Adipocyte (in vitro differentiated cells): ENCODE measurements at regions not wholly inside any gene's neighbourhood (a gene's known extent, or its start where the extent isn't known, plus 50 kb on each side); places are given as distances from the start of the nearest gene placed in this dataset.
"Not testable (repeated sequence)": the region's sequence is repeated elsewhere in the genome, so short reads cannot be mapped to it uniquely, and the experiment has no call there.

ENCODE experiments used
- DNase-seq: peaks from one replicate; pipeline ENCODE4 v3.0.0-alpha.2; 2015; ENCODE audit warnings: low read depth
- H3K27me3 ChIP-seq: replicated peaks from 2 replicates; pipeline ENCODE4 v1.7.0; 2013; ENCODE audit warnings: mild to moderate bottlenecking, low read length, moderate library complexity; ENCODE audit not compliant: control insufficient read depth, insufficient read depth
- H3K36me3 ChIP-seq: 2 replicates; pipeline ENCODE4 v1.7.0; 2013; ENCODE audit warnings: low read length, mild to moderate bottlenecking, moderate library complexity; ENCODE audit not compliant: control insufficient read depth, insufficient read depth, severe bottlenecking
- H3K4me1 ChIP-seq: 2 replicates; pipeline ENCODE4 v1.7.0; 2013; ENCODE audit warnings: mild to moderate bottlenecking, low read length, moderate library complexity; ENCODE audit not compliant: control insufficient read depth, insufficient read depth
- H3K4me3 ChIP-seq: 2 replicates; pipeline ENCODE4 v1.7.0; 2013; ENCODE audit warnings: mild to moderate bottlenecking, low read length, moderate library complexity
- H3K9ac ChIP-seq: 2 replicates; pipeline ENCODE4 v1.7.0; 2013; ENCODE audit warnings: mild to moderate bottlenecking, low read length, moderate library complexity
- H3K9me3 ChIP-seq: 2 replicates; pipeline ENCODE4 v1.7.0; 2013; ENCODE audit warnings: mild to moderate bottlenecking, low read length, moderate library complexity; ENCODE audit not compliant: control insufficient read depth

GRCh38 chr1:93756657-93757056 lies 75.0 kb upstream of the BCAR3 start:
- Histone ChIP-seq H3K4me1 (peaks cover 50% of the 10 kb centered on the region), H3K27me3 (no peaks in the 10 kb centered on the region), H3K9me3 (no peaks in the 10 kb centered on the region), H3K36me3 (no peaks in the 10 kb centered on the region), H3K9ac (no peak overlapping the region), H3K4me3 (no peak overlapping the region)
- DNase-seq, result no peak

DNA sequence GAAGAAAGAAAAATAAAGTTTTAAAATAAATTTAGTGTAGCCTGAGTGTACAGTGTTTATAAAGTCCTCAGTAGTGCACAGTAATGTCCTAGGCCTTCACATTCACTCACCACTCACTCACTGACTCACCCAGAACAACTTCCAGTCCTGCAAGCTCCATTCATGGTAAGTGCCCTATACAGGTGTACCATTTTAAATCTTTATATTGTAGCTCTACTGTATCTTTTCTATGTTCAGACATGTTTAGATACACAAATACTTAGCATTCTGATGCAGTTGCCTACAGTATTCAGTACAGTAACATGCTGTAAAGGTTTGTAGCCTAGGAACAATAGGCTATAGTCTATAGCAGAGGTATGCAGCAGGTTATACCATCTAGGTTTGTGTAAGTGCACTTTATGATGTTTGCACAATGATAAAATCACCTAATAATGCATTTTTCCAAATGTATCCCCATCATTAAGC lies 73.6 kb upstream of the BCAR3 start:
- H3K36me3 ChIP-seq, H3K27me3 ChIP-seq, DNase-seq, H3K9me3 ChIP-seq, H3K9ac ChIP-seq, H3K4me3 ChIP-seq: not testable (repeated sequence)
- peaks cover 50% of the 10 kb centered on the region for H3K4me1 ChIP-seq

DNA sequence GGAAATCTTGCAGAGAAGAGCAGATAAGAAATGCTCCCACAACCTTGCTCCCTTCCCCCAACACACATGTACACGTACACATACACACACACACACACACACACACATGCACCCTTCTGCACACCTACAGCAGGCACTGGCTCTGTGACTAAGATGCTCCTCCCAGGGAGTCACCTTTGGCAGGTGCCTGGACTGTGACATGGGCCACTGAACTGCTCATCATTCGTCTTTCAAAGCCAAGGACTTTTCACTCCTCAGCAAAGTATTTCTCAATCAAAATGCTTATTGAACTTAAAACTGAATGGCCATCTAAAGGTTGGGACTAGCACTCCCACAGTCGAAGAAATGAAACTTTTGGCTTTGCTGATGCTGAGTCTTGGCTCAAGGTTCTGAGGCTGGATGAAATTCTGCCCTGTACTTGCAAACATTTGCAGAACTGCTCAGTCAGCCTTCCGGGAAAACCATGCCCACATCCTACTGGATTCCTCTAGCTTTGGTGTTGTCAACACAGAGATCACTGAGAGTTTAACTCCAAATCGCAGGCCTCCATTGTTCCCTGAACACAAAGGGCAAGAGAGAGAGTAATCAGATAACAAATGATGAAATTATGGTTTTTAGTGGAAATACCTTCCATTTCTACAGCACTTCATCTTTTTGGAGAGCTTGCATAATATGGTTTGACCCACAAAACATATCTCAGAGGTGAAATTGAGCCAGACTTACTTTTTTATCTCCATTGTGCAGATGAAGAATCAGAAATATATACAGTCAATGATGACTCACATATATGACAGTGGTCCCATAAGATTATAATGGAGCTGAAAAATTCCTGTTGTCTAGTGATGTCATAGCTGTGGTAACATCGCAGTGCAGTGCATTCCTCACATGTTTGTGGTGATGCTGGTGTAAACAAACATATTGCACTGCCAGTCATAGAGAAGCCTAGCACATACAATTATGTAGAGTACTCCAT lies 72.4 kb upstream of the BCAR3 start:
- H3K4me1 ChIP-seq, result peaks cover 43% of the 10 kb centered on the region
- peak overlapping the region; percentile 24 for H3K9ac ChIP-seq
- H3K4me3 ChIP-seq, result peak overlapping the region; percentile 21
- H3K9me3 ChIP-seq, result no peaks in the 10 kb centered on the region
- peak; percentile 84 for DNase-seq
- H3K27me3 ChIP-seq, result no peaks in the 10 kb centered on the region
- no peaks in the 10 kb centered on the region for H3K36me3 ChIP-seq

DNA sequence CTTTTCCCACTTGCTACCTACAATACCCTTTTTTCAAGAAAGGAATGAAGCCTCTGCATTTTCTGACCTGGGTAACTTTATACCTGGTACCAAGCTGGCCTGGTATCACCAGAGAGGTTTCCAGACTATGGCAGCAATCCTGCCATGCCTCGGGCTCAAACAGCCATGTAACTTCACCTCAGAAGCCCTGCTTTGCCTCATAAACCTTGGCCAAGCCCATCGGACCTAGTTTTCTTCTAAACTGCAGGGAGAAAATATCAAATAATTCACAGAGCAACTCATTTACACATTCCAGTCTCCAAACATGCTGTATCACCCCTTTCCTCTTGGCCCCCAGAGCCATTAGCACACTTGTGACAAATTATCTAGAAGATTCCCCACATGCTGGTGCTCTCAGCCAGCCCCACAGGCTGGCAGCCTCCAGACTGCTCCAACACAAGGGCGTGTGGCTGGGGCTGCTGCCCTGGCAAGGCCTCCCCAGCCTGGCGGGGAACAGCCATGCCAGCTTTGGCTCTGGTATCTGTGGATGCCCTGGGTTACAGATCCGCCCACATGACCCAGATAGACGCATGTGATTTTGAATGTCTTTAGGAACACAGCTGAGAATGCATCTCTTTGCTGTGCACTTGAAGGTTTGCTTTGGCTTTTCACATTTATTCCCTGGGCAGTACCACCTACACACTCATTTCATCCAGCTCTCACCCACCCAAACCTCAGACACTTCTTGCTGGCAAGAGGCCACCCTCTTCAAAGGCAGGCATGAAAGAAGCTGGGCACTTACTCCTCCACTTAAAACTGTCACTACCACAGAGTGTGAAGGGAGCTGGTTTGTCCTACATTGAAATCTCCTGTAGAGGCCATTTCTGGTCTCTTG lies 70.0 kb upstream of the BCAR3 start:
- Histone ChIP-seq H3K9me3 (peaks cover 7% of the 10 kb centered on the region), H3K36me3 (no peaks in the 10 kb centered on the region), H3K27me3 (no peaks in the 10 kb centered on the region), H3K9ac (no peak overlapping the region), H3K4me1 (peaks cover 19% of the 10 kb centered on the region), H3K4me3 (no peak overlapping the region)
- no peak for DNase-seq

DNA sequence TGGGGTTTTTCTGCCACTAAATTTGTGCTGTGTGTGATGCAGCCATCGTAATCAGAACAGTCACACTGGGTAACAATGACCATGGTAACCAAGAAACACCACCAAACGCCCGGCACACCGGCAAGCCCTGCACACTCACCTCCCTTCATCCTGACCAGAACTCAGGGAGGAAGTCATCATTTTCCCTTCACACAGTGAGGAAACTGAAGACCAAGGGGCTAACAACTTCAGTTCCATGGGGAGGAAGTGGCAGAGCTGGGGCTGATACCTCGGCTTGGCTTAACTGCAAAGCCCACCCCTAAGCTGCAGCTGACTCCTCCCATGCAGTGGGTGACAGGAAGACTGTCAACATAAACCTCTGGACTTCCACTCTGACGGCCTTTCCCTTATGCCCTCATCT lies 69.3 kb upstream of the BCAR3 start:
- peaks cover 7% of the 10 kb centered on the region for H3K9me3 ChIP-seq
- H3K27me3 ChIP-seq, result no peaks in the 10 kb centered on the region
- no peak for DNase-seq
- no peaks in the 10 kb centered on the region for H3K36me3 ChIP-seq
- peaks cover 19% of the 10 kb centered on the region for H3K4me1 ChIP-seq
- H3K4me3 ChIP-seq, result no peak overlapping the region
- no peak overlapping the region for H3K9ac ChIP-seq

DNA sequence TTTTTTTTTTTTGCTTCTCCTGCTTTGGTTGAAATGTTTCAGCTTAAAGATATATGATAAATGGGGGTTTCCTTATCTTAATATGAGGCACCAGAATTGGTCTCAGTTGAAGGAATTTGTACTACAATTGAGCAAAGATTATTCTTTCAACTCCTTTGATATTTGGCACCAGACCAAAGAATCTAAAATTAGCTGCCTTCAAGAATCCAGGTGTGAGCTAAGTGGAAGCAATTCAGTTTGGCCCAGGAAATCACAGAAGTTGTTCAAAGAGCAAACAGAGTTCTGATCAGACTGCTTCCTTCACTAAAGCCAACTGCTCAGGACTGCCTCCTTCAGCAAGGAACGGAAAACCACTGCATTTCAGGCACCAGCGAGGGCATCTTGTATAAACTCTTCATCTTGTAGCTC lies 68.3 kb upstream of the BCAR3 start:
- Histone ChIP-seq H3K9ac (no peak overlapping the region), H3K36me3 (no peaks in the 10 kb centered on the region), H3K4me1 (peaks cover 28% of the 10 kb centered on the region), H3K9me3 (peaks cover 7% of the 10 kb centered on the region), H3K4me3 (no peak overlapping the region), H3K27me3 (no peaks in the 10 kb centered on the region)
- no peak for DNase-seq

GRCh38 chr1:93749487-93749886 lies 67.8 kb upstream of the BCAR3 start:
- H3K4me3 ChIP-seq, result no peak overlapping the region

DNA sequence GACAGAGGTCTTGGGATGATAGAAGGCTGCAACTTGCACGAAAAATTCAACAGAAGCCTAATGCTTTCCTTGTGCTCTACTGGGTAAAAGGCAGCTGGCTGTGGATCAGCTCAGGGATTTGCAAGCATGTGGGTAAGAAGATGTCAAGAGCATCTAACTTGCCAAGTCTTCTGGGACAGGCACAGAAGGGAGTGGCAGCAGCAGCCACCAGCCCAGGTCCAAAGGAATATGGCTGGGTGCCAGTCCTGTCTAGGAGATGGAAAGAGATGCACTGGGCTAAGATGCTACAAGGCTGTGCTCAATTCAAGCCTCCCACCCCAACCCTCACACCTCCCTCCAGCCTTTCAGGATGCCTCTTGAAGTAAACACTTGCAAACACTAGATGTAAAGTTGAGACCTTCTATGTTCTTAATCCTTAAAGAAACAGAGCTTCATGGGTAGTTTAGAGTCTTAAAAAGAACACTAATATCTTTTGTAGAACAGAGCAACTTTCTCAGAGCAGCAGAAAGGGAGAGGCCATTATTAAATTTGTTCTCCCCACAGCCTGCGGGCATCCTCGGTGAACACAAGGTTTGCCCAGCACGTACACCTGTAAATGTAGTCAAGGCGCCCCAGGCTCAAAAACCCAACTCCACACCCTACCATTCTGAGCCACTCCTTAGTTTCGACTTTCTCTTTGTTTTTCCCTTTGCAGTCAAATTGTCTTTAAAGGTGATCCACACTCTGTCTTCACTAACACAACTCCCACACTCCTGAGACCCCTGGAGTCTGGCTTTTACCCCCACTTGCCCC lies 64.6 kb upstream of the BCAR3 start:
- peaks cover 18% of the 10 kb centered on the region for H3K4me1 ChIP-seq
- H3K36me3 ChIP-seq, result no peaks in the 10 kb centered on the region
- H3K9me3 ChIP-seq, result peaks cover 7% of the 10 kb centered on the region
- H3K27me3 ChIP-seq, result no peaks in the 10 kb centered on the region
- H3K4me3 ChIP-seq, result no peak overlapping the region
- H3K9ac ChIP-seq, result no peak overlapping the region
- no peak for DNase-seq

More at GRCh38 chr1:93749487-93749886, 67.8 kb upstream of the BCAR3 start:
- peaks cover 24% of the 10 kb centered on the region for H3K4me1 ChIP-seq
- no peaks in the 10 kb centered on the region for H3K36me3 ChIP-seq
- H3K9me3 ChIP-seq, result peaks cover 7% of the 10 kb centered on the region
- H3K27me3 ChIP-seq, result no peaks in the 10 kb centered on the region
- H3K9ac ChIP-seq, result no peak overlapping the region
- DNase-seq, result no peak

DNA sequence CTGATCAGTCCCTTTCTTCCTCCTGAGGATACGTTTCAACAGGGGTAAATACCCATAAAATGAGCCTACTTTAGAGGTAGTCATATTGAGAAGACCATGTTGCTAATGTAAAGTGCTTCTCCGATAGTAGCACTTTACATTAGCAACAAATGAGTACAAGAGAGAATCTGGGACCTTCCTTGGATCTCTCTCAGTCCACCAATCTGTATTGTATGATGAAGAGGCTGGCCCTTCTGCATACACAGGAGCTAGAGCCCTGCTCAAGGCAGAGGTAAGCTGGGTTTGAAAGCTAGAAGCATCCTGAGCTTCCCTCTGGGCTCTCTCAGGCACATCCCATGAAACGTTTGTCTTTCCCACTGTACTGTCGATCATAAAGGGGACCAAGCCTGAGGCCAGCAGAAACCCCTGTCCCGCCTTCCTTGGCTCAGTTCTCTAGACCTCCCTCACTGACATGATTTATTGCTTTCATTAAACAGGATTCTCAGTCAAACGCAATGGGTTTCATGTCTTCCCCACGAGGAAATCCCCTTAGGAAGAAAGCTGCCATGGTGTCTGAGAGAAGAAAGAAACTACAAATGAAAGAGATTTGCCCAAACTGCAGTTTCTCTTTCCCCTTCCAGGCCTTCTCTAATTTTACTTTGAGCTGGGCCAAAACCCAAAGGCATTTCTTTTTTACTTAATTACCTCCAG lies 62.8 kb upstream of the BCAR3 start:
- DNase-seq, result no peak
- Histone ChIP-seq H3K36me3 (no peaks in the 10 kb centered on the region), H3K4me1 (peaks cover 31% of the 10 kb centered on the region), H3K27me3 (no peaks in the 10 kb centered on the region), H3K4me3 (no peak overlapping the region), H3K9ac (no peak overlapping the region), H3K9me3 (peaks cover 7% of the 10 kb centered on the region)

- DNase-seq, result no peak
- H3K36me3 ChIP-seq, result no peaks in the 10 kb centered on the region
- no peak overlapping the region for H3K4me3 ChIP-seq
- no peaks in the 10 kb centered on the region for H3K27me3 ChIP-seq
- H3K4me1 ChIP-seq, result peaks cover 38% of the 10 kb centered on the region
- no peak overlapping the region for H3K9ac ChIP-seq
- peaks cover 7% of the 10 kb centered on the region for H3K9me3 ChIP-seq
These were observed 61.8 kb upstream of the BCAR3 start for GRCh38 chr1:93743465-93743864.
